OCI-LY1 (cell line): ENCODE measurements at regions not wholly inside any gene's neighbourhood (a gene's known extent, or its start where the extent isn't known, plus 50 kb on each side); places are given as distances from the start of the nearest gene placed in this dataset.

Experiments used
- H2AFZ ChIP-seq: fragments of 200-600 bp; sonication (generic), shearing (Covaris generic); 2 replicates; pipeline ENCODE4 v1.6.0; 2014; ENCODE audit warnings: antibody characterized with exemption, mild to moderate bottlenecking, low read length
- H3F3A ChIP-seq: fragments of 200-600 bp; sonication (generic), shearing (Covaris generic); 2 replicates; pipeline ENCODE4 v1.6.0; 2014; ENCODE audit warnings: mild to moderate bottlenecking, antibody characterized with exemption, low read length, moderate library complexity; ENCODE audit not compliant: insufficient read depth
- H3K27ac ChIP-seq: fragments of 200-600 bp; sonication (generic); 2 replicates; pipeline ENCODE4 v1.5.1; 2014; ENCODE audit warnings: low read length, mixed run types, mild to moderate bottlenecking, low read depth; ENCODE audit not compliant: poor library complexity, severe bottlenecking
- H3K27me3 ChIP-seq: fragments of 200-600 bp; sonication (generic); 2 replicates; pipeline ENCODE4 v1.6.0; 2014; ENCODE audit warnings: antibody characterized with exemption, mild to moderate bottlenecking, low read length, moderate library complexity; ENCODE audit not compliant: insufficient read depth
- H3K36me3 ChIP-seq: fragments of 200-600 bp; sonication (generic); 2 replicates; pipeline ENCODE4 v1.6.1; 2014; ENCODE audit warnings: mild to moderate bottlenecking, antibody characterized with exemption, low read length, moderate library complexity, mixed read lengths; ENCODE audit not compliant: insufficient read depth
- H3K4me1 ChIP-seq: fragments of 200-600 bp; sonication (generic); 2 replicates; pipeline ENCODE4 v1.5.1; 2014; ENCODE audit warnings: mild to moderate bottlenecking, low read length, moderate library complexity; ENCODE audit not compliant: insufficient read depth, severe bottlenecking
- H3K4me2 ChIP-seq: fragments of 200-600 bp; sonication (generic), shearing (Covaris generic); 2 replicates; pipeline ENCODE4 v1.6.1; 2014; ENCODE audit warnings: low read length
- H3K4me3 ChIP-seq: fragments of 200-600 bp; sonication (generic); 2 replicates; pipeline ENCODE4 v1.5.1; 2014; ENCODE audit warnings: low read length, low read depth, mild to moderate bottlenecking, mixed read lengths; ENCODE audit not compliant: poor library complexity, severe bottlenecking
- H3K79me2 ChIP-seq: fragments of 200-600 bp; shearing (Covaris generic); 2 replicates; pipeline ENCODE4 v1.6.1; 2016; ENCODE audit warnings: mixed run types, low read length, mixed read lengths; ENCODE audit not compliant: insufficient read depth
- H3K9ac ChIP-seq: fragments of 200-600 bp; sonication (generic), shearing (Covaris generic); 2 replicates; pipeline ENCODE4 v1.6.1; 2014; ENCODE audit warnings: mild to moderate bottlenecking, low read length, mixed read lengths
- H3K9me2 ChIP-seq: fragments of 200-600 bp; sonication (generic), shearing (Covaris generic); 2 replicates; pipeline ENCODE4 v1.6.1; 2014; ENCODE audit warnings: low read depth, mild to moderate bottlenecking, low read length, mixed read lengths
- H3K9me3 ChIP-seq: fragments of 200-600 bp; shearing (Covaris generic); 2 replicates; pipeline ENCODE4 v1.6.1; 2014; ENCODE audit warnings: low read length, mixed read lengths
- H4K20me1 ChIP-seq: fragments of 200-600 bp; sonication (generic), shearing (Covaris generic); 2 replicates; pipeline ENCODE4 v1.6.0; 2016; ENCODE audit warnings: mild to moderate bottlenecking, low read length; ENCODE audit not compliant: insufficient read depth
- EZH2 ChIP-seq: fragments of 200-600 bp; sonication (generic), shearing (Covaris generic); IDR thresholded peaks from 2 replicates; pipeline ENCODE4 v1.8.0; 2017; ENCODE audit warnings: borderline replicate concordance, mixed run types, mild to moderate bottlenecking, antibody characterized with exemption, low read length, moderate library complexity, mixed read lengths
- TF ChIP-seq, protein P1 (sequence below): fragments of 200-600 bp; sonication (generic), shearing (Covaris generic); IDR thresholded peaks from 2 replicates; pipeline ENCODE4 v1.5.1; 2017; ENCODE audit warnings: mild to moderate bottlenecking, antibody characterized with exemption, low read length, moderate library complexity, mixed read lengths

DNA sequence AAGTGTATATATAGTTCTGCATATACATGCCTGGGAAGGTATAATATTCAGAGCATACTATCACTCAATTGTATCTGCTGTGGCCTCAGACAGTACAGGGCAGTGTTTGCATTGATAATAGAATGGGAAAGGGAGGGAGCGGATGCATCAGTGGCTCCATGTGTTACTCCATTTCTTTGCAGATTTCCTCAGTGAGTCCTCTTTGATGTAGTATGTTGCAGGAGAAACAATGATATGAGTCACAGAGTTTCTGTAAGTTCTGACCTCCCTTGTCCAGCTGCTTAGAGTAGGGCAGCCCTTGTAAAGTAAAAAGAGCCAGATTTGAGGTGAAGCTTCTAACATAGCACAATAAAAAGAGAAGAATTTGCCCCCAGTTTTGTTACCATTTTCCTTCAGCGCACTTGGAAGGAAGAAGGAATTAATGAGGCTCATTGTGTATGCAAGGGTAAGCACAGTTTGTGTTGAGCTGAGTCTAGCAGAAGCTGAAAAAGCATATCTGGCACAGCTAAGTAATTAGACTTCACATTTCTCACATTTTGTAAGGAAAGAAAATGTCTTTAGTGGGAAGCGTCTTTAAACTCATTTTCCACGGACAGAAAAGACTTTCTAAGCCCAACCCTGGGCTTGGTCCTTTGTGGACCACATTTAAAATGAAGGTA, 555.8 kb upstream of the IL12A start:
- Histone ChIP-seq H3K4me2 (no peak overlapping the region), H2AFZ (no peak overlapping the region)

GRCh38 chr3:159439346-159439745, 549.3 kb upstream of the IL12A start:
- H3K4me2 ChIP-seq = no peak overlapping the region
- no peak overlapping the region for H2AFZ ChIP-seq
- H3K9me3 ChIP-seq = no peaks in the 10 kb centered on the region
- H3K79me2 ChIP-seq = no peaks in the 10 kb centered on the region
- H3K27me3 ChIP-seq = no peaks in the 10 kb centered on the region
- no peak overlapping the region for H3K9ac ChIP-seq
- H4K20me1 ChIP-seq = no peaks in the 10 kb centered on the region
- H3K36me3 ChIP-seq = no peaks in the 10 kb centered on the region
- TF ChIP-seq, protein P1, sequence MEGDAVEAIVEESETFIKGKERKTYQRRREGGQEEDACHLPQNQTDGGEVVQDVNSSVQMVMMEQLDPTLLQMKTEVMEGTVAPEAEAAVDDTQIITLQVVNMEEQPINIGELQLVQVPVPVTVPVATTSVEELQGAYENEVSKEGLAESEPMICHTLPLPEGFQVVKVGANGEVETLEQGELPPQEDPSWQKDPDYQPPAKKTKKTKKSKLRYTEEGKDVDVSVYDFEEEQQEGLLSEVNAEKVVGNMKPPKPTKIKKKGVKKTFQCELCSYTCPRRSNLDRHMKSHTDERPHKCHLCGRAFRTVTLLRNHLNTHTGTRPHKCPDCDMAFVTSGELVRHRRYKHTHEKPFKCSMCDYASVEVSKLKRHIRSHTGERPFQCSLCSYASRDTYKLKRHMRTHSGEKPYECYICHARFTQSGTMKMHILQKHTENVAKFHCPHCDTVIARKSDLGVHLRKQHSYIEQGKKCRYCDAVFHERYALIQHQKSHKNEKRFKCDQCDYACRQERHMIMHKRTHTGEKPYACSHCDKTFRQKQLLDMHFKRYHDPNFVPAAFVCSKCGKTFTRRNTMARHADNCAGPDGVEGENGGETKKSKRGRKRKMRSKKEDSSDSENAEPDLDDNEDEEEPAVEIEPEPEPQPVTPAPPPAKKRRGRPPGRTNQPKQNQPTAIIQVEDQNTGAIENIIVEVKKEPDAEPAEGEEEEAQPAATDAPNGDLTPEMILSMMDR = no peak
- no peak for TF ChIP-seq EZH2
- no peak overlapping the region for H3K4me3 ChIP-seq
- no peaks in the 10 kb centered on the region for H3K4me1 ChIP-seq
- no peaks in the 10 kb centered on the region for H3K9me2 ChIP-seq
- H3F3A ChIP-seq = no peaks in the 10 kb centered on the region
- no peak overlapping the region for H3K27ac ChIP-seq

More for the DNA sequence above, 555.8 kb upstream of the IL12A start:
- Histone ChIP-seq H3K4me3 (no peak overlapping the region), H3K36me3 (no peaks in the 10 kb centered on the region), H3K9me3 (no peaks in the 10 kb centered on the region), H4K20me1 (no peaks in the 10 kb centered on the region), H3K79me2 (no peaks in the 10 kb centered on the region), H3K9me2 (no peaks in the 10 kb centered on the region), H3K27me3 (no peaks in the 10 kb centered on the region), H3K4me1 (no peaks in the 10 kb centered on the region), H3K27ac (no peak overlapping the region), H3F3A (no peaks in the 10 kb centered on the region), H3K9ac (no peak overlapping the region)
- TF ChIP-seq, protein P1 = no peak
- TF ChIP-seq EZH2 = no peak

- H3K4me3 ChIP-seq = no peak overlapping the region
- H3K36me3 ChIP-seq = no peaks in the 10 kb centered on the region
- TF ChIP-seq, protein P1 = no peak
- no peak for TF ChIP-seq EZH2
- no peaks in the 10 kb centered on the region for H3K79me2 ChIP-seq
- H3K9ac ChIP-seq = no peak overlapping the region
- H3K4me2 ChIP-seq = no peak overlapping the region
- no peaks in the 10 kb centered on the region for H3K27me3 ChIP-seq
- no peak overlapping the region for H2AFZ ChIP-seq
- H3K9me2 ChIP-seq = no peaks in the 10 kb centered on the region
- no peaks in the 10 kb centered on the region for H3K9me3 ChIP-seq
- H4K20me1 ChIP-seq = no peaks in the 10 kb centered on the region
- no peaks in the 10 kb centered on the region for H3F3A ChIP-seq
- H3K27ac ChIP-seq = no peak overlapping the region
- no peaks in the 10 kb centered on the region for H3K4me1 ChIP-seq
Observed at GRCh38 chr3:159441279-159441678, 547.4 kb upstream of the IL12A start.
